Liver (tissue), 8 donors: ENCODE measurements at regions not wholly inside any gene's neighbourhood (a gene's known extent, or its start where the extent isn't known, plus 50 kb on each side); places are given as distances from the start of the nearest gene placed in this dataset.
A peak's percentile ranks its signal among the peaks of the same experiment; 100 is the strongest.

Experiments used
- DNase-seq: peaks from one replicate; pipeline ENCODE4 v3.0.0-alpha.2; 2017; ENCODE audit warnings: low spot score
- H3K27ac ChIP-seq, 2 donors: one replicate each; pipeline ENCODE4 v1.7.0; 2013; ENCODE audit warnings: inconsistent platforms in 2 of 2, low read length in 2 of 2, control low read depth in 1 of 2, low read depth in 1 of 2, mild to moderate bottlenecking in 1 of 2
- H3K27me3 ChIP-seq, 4 donors: one replicate each; pipeline versions ENCODE4 v1.6.1 to v1.7.0; 2013; ENCODE audit warnings: low read length in 3 of 4, inconsistent platforms in 1 of 4, mild to moderate bottlenecking in 1 of 4, moderate library complexity in 1 of 4; ENCODE audit not compliant: control insufficient read depth in 4 of 4, insufficient read depth in 4 of 4
- H3K36me3 ChIP-seq, 4 donors: one replicate each; pipeline versions ENCODE4 v1.6.1 to v1.7.0; 2013; ENCODE audit warnings: low read length in 3 of 4, mild to moderate bottlenecking in 3 of 4, low read depth in 1 of 4, moderate library complexity in 1 of 4; ENCODE audit not compliant: control insufficient read depth in 4 of 4, insufficient read depth in 3 of 4
- H3K4me1 ChIP-seq, 4 donors: one replicate each; pipeline versions ENCODE4 v1.6.1 to v1.7.0; 2013; ENCODE audit warnings: low read length in 3 of 4, mild to moderate bottlenecking in 3 of 4, moderate library complexity in 1 of 4; ENCODE audit not compliant: control insufficient read depth in 4 of 4, insufficient read depth in 4 of 4
- H3K4me3 ChIP-seq, 3 donors: one replicate each; pipeline versions ENCODE4 v1.6.1 to v1.7.0; 2013; ENCODE audit warnings: low read length in 3 of 3, control low read depth in 1 of 3, low read depth in 1 of 3, mild to moderate bottlenecking in 1 of 3
- H3K9ac ChIP-seq, 2 donors: one replicate each; pipeline ENCODE4 v1.7.0; 2013; ENCODE audit warnings: low read length in 2 of 2, mild to moderate bottlenecking in 2 of 2, moderate library complexity in 2 of 2, control low read depth in 1 of 2, low read depth in 1 of 2
- H3K9me3 ChIP-seq, 4 donors: one replicate each; pipeline versions ENCODE4 v1.6.1 to v1.7.0; 2013; ENCODE audit warnings: low read length in 3 of 4; ENCODE audit not compliant: control insufficient read depth in 4 of 4
- EGR1 ChIP-seq, 2 donors: IDR thresholded peaks; 2 replicates each; pipeline ENCODE4 v1.6.1; 2016 to 2018; ENCODE audit warnings: antibody characterized with exemption in 2 of 2, low read depth in 2 of 2
- FOXA1 ChIP-seq: IDR thresholded peaks from 2 replicates; pipeline ENCODE4 v1.6.1; 2016; ENCODE audit warnings: antibody characterized with exemption
- FOXA2 ChIP-seq: IDR thresholded peaks from 2 replicates; pipeline ENCODE4 v1.6.1; 2016; ENCODE audit warnings: antibody characterized with exemption
- GABPA ChIP-seq, 2 donors: IDR thresholded peaks in 1 of 2; conservative IDR thresholded peaks in 1 of 2; 2 replicates each; pipeline ENCODE4 v1.6.1; 2016; ENCODE audit warnings: antibody characterized with exemption in 2 of 2, mild to moderate bottlenecking in 1 of 2, moderate library complexity in 1 of 2
- HNF4A ChIP-seq, 2 donors: conservative IDR thresholded peaks; 2 replicates each; pipeline ENCODE4 v1.6.1; 2016; ENCODE audit warnings: antibody characterized with exemption in 2 of 2, mild to moderate bottlenecking in 2 of 2
- HNF4G ChIP-seq: IDR thresholded peaks from 2 replicates; pipeline ENCODE4 v1.6.1; 2016; ENCODE audit warnings: antibody characterized with exemption
- JUND ChIP-seq, 2 donors: IDR thresholded peaks; 2 replicates each; pipeline ENCODE4 v1.6.1; 2016; ENCODE audit warnings: antibody characterized with exemption in 2 of 2
- RAD21 ChIP-seq, 2 donors: IDR thresholded peaks; 2 replicates each; pipeline ENCODE4 v1.6.1; 2016; ENCODE audit warnings: antibody characterized with exemption in 2 of 2, mild to moderate bottlenecking in 2 of 2
- RXRA ChIP-seq, 2 donors: IDR thresholded peaks; 2 replicates each; pipeline ENCODE4 v1.6.1; 2017 to 2018; ENCODE audit warnings: antibody characterized with exemption in 2 of 2, mild to moderate bottlenecking in 1 of 2
- SP1 ChIP-seq: IDR thresholded peaks from 2 replicates; pipeline ENCODE4 v1.6.1; 2018; ENCODE audit warnings: antibody characterized with exemption, mild to moderate bottlenecking
- TAF1 ChIP-seq: conservative IDR thresholded peaks from 2 replicates; pipeline ENCODE4 v1.6.1; 2016; ENCODE audit warnings: antibody characterized with exemption, mild to moderate bottlenecking
- YY1 ChIP-seq: IDR thresholded peaks from 2 replicates; pipeline ENCODE4 v1.6.1; 2016; ENCODE audit warnings: antibody characterized with exemption, mild to moderate bottlenecking
- WGBS: extraction: QIAGEN DNeasy Blood & Tissue Kit; methylation state at CpG from one replicate; pipeline ENCODE4 v1.1.7; 2013; 5-methylcytosine and 5-hydroxymethylcytosine counted together
- TF ChIP-seq, protein P1 (sequence below): fragments of 150-350 bp; IDR thresholded peaks from 2 replicates; pipeline ENCODE4 v1.5.1; 2017; ENCODE audit warnings: improper control_type of control experiment, low read depth, low read length; ENCODE audit not compliant: missing input control
- TF ChIP-seq, protein P2 (sequence below): IDR thresholded peaks from 2 replicates; pipeline ENCODE4 v1.6.1; 2016; ENCODE audit warnings: antibody characterized with exemption
- TF ChIP-seq, protein P3 (sequence below): IDR thresholded peaks from 2 replicates; pipeline ENCODE4 v1.6.1; 2016; ENCODE audit warnings: antibody characterized with exemption
- TF ChIP-seq, protein P4 (sequence below): IDR thresholded peaks from 2 replicates; pipeline ENCODE4 v1.6.1; 2016; ENCODE audit warnings: antibody characterized with exemption, mild to moderate bottlenecking
- donor health status: healthy.
- donor health status: healthy.
- donor health status: healthy.
- donor health status: healthy.
- donor health status: healthy.

DNA sequence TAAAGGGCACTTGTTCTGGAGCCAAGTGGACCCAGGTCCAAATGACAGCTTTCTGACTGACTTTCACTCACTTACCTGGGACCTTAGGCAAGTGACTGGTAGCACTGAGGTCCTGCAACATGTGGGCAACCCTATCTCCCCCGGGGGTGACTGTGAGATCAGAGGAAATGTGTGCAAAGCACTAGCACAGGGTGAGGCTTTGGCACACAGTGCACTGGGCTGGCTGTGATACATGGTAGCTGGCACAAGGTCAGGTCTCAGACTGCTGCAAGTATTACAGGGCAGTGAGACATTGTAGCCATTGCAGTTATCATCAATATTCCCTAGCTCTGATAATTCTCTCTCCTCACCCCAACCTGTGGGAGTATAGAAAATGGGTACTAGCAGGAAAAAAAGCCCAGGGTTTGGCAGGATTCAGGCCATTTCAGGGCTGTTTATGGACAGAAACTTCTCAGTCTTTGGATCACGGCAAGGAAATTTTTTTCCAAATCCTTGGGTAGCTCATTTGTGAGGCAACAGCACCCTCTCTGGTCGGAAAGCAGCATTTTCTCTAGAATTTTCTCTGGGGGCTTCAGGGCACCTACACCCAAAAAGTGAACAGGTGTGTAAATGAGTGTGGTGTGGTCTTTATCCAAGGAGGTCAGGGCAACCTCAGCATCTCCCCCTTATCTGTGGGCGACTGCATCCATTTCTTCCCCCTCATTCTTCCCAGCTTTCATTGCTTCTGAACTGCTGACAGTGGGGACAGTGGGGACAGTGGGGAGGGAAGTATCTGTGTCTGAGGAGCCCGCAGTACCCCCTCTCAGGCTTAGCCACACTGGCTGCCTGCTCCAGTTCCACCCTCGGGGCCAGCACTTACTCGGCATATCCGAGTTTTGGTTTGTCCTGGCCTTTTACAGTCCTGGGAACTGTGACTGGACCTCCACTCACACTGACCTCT, 148.7 kb upstream of the PHACTR3 start:
- Histone ChIP-seq H3K27ac (no peak overlapping the region), H3K4me1 (peaks cover 0 to 6% (median 2%) of the 10 kb centered on the region in 4 donors), H3K9ac (no peak overlapping the region), H3K4me3 (no peak overlapping the region), H3K27me3 (peaks cover 0 to 6% (median 0%) of the 10 kb centered on the region in 4 donors), H3K9me3 (peaks cover 0 to 8% (median 4%) of the 10 kb centered on the region in 4 donors), H3K36me3 (no peaks in the 10 kb centered on the region)
- no peak for DNase-seq
- 43% methylated on average over 8 of the region's 8 CpGs for WGBS
- no peak for TF ChIP-seq HNF4G
- no peak for TF ChIP-seq EGR1 (IDR thresholded peaks at IDR 0.05; ENCODE audit: low read depth in 2 of 2)
- TF ChIP-seq YY1: no peak
- TF ChIP-seq, protein P1, sequence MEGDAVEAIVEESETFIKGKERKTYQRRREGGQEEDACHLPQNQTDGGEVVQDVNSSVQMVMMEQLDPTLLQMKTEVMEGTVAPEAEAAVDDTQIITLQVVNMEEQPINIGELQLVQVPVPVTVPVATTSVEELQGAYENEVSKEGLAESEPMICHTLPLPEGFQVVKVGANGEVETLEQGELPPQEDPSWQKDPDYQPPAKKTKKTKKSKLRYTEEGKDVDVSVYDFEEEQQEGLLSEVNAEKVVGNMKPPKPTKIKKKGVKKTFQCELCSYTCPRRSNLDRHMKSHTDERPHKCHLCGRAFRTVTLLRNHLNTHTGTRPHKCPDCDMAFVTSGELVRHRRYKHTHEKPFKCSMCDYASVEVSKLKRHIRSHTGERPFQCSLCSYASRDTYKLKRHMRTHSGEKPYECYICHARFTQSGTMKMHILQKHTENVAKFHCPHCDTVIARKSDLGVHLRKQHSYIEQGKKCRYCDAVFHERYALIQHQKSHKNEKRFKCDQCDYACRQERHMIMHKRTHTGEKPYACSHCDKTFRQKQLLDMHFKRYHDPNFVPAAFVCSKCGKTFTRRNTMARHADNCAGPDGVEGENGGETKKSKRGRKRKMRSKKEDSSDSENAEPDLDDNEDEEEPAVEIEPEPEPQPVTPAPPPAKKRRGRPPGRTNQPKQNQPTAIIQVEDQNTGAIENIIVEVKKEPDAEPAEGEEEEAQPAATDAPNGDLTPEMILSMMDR: peak; percentile 41
- TF ChIP-seq, protein P2, sequence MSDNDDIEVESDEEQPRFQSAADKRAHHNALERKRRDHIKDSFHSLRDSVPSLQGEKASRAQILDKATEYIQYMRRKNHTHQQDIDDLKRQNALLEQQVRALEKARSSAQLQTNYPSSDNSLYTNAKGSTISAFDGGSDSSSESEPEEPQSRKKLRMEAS: no peak
- no peak for TF ChIP-seq TAF1
- TF ChIP-seq, protein P3, sequence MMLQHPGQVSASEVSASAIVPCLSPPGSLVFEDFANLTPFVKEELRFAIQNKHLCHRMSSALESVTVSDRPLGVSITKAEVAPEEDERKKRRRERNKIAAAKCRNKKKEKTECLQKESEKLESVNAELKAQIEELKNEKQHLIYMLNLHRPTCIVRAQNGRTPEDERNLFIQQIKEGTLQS: no peak
- TF ChIP-seq FOXA1: no peak
- peak; percentile 68 to 71 for TF ChIP-seq RAD21 (IDR thresholded peaks at IDR 0.05)
- TF ChIP-seq RXRA (IDR thresholded peaks at IDR 0.05): no peak
- TF ChIP-seq HNF4A (conservative IDR thresholded peaks at IDR 0.05): peak in 1 of 2 donors; percentile 12
- TF ChIP-seq, protein P4, sequence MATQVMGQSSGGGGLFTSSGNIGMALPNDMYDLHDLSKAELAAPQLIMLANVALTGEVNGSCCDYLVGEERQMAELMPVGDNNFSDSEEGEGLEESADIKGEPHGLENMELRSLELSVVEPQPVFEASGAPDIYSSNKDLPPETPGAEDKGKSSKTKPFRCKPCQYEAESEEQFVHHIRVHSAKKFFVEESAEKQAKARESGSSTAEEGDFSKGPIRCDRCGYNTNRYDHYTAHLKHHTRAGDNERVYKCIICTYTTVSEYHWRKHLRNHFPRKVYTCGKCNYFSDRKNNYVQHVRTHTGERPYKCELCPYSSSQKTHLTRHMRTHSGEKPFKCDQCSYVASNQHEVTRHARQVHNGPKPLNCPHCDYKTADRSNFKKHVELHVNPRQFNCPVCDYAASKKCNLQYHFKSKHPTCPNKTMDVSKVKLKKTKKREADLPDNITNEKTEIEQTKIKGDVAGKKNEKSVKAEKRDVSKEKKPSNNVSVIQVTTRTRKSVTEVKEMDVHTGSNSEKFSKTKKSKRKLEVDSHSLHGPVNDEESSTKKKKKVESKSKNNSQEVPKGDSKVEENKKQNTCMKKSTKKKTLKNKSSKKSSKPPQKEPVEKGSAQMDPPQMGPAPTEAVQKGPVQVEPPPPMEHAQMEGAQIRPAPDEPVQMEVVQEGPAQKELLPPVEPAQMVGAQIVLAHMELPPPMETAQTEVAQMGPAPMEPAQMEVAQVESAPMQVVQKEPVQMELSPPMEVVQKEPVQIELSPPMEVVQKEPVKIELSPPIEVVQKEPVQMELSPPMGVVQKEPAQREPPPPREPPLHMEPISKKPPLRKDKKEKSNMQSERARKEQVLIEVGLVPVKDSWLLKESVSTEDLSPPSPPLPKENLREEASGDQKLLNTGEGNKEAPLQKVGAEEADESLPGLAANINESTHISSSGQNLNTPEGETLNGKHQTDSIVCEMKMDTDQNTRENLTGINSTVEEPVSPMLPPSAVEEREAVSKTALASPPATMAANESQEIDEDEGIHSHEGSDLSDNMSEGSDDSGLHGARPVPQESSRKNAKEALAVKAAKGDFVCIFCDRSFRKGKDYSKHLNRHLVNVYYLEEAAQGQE: no peak

DNA sequence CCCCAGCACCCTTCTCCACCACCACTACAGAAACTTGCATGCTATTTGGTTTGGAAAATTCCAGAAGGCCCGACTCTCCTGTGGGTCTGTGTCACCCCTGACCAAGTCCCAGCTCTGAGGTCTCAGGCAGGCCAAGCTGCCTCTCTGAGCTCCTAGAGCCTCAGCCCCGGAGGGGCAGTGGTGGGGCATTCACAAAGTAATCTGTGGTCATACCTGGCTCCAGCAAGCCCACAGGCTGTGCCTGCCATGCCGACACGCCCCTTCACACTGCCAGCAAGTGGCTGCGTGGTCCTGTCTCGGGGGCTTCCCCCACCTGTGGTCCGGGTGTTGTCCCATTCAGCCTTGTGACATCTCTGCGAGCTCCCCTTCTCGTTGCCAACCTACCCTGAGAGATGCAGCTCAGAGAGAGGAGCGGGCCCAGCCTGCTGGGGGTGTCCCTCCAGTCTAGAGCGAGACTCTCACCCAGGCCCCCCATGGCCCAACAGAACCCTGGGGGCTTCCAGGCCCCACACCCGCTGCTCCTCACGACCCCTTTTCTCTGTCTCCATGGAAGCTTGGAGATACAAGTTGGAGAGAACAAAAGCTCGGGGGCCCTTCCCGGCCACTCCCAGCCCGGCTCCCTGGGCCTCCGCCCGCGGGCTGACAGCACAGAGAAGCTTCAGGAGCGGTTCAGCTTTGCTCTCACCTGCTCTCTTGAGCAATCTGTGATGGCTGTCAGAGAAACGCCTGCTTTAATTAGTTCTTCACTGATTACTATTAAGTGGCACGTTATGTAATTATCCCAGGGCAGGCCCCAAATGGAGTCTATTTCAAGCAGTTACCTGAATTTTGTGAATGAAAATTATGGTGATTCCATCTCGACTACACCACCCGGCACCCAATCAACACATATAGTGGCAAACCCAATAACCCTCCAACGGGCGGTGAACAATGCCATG, 147.7 kb upstream of the PHACTR3 start:
- WGBS: 83% methylated on average over 26 of the region's 26 CpGs
- TF ChIP-seq YY1 (no peak), SP1 (no peak), JUND (IDR thresholded peaks at IDR 0.05) (no peak), GABPA (IDR thresholded peaks at IDR 0.05 in 1 of 2, conservative IDR thresholded peaks at IDR 0.05 in 1 of 2) (no peak), FOXA1 (no peak), RXRA (IDR thresholded peaks at IDR 0.05) (no peak), HNF4A (conservative IDR thresholded peaks at IDR 0.05) (no peak), HNF4G (no peak), TAF1 (no peak), EGR1 (IDR thresholded peaks at IDR 0.05; ENCODE audit: low read depth in 2 of 2) (no peak), RAD21 (IDR thresholded peaks at IDR 0.05) (no peak), FOXA2 (no peak)
- TF ChIP-seq, protein P1: no peak
- TF ChIP-seq, protein P2: no peak
- TF ChIP-seq, protein P3: no peak

More for the DNA sequence above, 147.7 kb upstream of the PHACTR3 start:
- H3K27ac ChIP-seq: no peak overlapping the region
- DNase-seq: no peak
- H3K9ac ChIP-seq: no peak overlapping the region
- no peak overlapping the region for H3K4me3 ChIP-seq
- peaks cover 0 to 8% (median 4%) of the 10 kb centered on the region in 4 donors for H3K9me3 ChIP-seq
- peaks cover 0 to 6% (median 2%) of the 10 kb centered on the region in 4 donors for H3K4me1 ChIP-seq
- peaks cover 0 to 6% (median 0%) of the 10 kb centered on the region in 4 donors for H3K27me3 ChIP-seq
- no peaks in the 10 kb centered on the region for H3K36me3 ChIP-seq
